Suppressor macrophage treated with lipopolysaccharide for 4 hours (primary cell): ENCODE measurements at regions not wholly inside any gene's neighbourhood (a gene's known extent, or its start where the extent isn't known, plus 50 kb on each side); places are given as distances from the start of the nearest gene placed in this dataset.

Experiments
- DNase-seq: peaks from one replicate; pipeline ENCODE4 v3.0.0-alpha.2; 2020

DNA sequence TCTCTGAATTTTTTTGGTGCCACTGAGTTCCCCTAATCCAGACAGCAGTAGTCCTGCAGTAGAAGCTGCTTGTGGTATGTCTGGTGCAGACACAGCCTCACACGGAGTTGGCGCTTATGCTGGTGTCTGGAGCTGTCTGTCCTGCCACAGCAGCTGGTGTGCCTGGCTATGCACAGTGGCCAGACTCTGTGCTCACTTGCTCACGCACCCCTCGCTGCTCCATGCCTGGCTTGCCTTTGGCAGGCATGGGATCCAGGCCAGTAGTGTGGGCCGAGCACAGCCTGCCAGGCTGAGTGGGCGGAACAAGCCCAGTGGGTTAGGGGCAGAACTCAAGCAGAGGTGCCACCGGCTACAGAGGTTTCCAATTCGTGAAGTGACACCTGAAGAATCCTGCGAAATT is 845.9 kb upstream of the PCDH9 start:
- DNase-seq, result no peak

DNA sequence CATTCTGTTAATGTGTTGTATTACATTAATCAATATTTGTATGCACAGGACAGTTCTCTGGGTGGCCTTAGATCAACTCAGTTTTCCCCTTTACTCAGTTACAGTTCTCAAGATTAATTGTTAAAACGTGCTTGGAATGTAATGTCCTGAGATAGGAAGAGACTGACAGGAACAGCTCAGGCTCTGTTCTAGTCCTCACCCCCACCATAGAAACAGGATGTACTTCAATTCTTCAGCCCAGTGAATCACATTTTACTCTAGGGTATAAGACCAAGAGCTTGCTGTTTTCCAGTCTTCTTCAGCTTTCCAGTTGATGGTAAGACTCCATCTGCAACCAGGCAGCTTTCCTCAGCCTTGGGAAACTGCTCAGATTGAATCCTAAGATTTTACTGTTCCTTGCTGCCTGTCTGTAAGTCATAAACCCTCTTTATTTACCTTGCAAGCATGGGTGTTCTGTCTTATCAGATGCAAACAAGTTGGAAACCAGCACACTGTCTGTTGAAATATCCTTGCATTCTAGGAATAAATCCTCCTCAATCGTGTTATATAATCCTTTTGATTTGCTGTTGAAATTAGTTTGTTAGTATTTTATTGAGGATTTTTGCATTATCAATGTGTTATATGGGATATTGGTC is 836.9 kb upstream of the PCDH9 start:
- DNase-seq, result no peak

GRCh38 chr13:68064001-68064770 is 834.0 kb upstream of the PCDH9 start:
- no peak for DNase-seq

GRCh38 chr13:68063181-68063580 is 833.0 kb upstream of the PCDH9 start:
- no peak for DNase-seq

DNA sequence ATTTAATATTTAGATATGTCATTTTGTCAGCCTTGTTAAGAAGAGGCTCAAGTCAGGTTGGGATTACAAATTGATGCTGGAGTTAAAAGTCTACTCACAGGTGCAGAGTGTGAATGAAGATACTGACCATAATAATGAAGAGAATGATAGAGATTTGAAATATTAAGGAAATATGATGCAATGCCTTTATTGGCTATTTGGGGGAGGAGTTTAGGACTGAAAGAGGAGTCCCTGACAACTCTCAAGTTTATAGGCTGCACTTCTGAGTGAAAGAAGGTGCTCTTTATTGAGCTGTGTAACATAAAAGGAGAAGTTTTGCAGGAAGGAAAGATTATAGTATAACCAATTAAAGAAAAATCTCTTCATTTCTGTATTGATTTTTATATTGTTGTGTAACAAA is 827.7 kb upstream of the PCDH9 start:
- no peak for DNase-seq

DNA sequence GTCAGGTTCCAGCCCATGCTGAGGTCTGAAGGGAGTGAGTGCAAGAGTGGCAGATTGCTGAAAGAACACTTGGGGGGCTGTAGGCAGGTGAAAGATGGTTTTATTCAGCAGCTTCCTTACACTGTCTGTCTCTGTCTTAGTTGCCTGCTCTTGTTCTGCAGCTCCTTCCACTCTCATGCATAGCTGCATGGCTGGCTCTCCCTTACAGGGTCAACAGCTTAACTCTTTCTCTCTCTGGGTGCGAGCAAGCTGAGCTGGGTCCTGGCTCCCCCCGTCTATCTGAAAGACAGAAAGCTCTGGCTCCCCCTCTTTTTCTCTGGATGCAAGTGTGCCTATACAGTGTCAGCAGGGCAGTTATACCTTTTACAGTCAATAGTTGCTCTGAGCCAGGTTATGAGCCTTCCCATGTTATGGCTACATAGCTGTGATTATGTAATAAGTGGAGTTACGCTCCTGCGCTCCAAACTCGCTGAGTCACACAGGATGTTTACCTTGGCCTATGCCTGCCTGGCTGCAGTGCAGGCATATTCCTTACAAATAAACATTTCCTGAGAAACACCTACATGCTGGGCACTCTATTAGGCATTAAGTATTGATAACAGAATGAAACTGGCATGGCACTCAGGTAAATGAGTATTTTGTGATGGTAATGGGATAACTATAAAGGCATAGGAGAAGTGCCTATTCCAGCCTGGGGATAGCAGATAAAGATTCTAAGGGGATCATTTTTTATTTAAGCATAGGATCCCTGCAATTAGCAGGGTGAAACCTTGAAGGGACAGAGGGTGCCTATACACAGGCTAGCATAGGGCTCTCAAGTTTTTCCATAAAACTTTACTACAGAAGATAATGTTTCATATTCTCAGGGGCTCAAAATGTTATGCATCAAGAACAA is 826.9 kb upstream of the PCDH9 start:
- no peak for DNase-seq

DNA sequence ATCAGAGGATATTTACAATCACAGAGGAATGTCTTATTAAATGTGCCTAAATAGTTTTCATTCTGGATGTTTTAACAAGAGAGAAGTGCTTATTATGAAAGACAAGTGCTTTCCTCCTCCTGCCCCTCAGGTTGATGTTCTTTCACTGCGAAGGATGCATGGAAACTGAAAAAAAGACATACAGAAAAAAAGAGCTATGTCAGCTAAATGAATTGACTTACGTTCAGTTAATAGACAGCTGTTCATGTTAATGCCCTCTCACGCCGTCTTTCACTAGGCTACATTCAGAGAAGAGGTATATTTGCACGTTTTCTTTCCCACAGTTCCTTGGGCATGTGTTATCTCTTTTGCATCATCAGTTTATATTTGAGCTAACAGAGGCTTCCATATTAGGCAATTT is 821.8 kb upstream of the PCDH9 start:
- DNase-seq, result no peak

- DNase-seq, result no peak
Measured at GRCh38 chr13:68050761-68051160, 820.6 kb upstream of the PCDH9 start.

DNA sequence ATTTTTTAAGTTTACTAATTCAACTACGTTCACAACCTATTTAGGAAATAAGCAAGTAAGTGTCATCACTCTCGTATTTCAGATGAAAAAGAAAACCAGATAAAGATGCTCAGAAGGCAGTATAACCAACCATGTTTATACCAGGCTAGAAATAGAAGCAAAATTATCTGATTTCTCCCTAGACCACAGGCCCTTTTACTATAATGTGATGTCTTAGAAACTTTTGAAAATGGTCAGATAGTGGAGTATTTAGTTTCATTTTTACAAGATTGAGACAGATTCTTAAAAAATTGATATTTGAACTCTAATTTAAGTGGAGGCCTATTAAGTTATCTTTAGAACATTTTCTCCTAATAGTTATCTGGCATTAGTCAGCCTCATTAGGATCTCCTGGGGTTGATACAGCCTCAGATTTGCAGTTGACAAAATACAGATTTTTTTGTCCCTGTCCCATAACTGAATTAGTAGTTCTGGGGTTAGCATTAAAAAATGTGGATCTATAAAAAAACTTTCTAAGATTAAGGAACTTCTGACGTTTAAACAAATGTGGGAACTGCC is 818.7 kb upstream of the PCDH9 start:
- no peak for DNase-seq

DNA sequence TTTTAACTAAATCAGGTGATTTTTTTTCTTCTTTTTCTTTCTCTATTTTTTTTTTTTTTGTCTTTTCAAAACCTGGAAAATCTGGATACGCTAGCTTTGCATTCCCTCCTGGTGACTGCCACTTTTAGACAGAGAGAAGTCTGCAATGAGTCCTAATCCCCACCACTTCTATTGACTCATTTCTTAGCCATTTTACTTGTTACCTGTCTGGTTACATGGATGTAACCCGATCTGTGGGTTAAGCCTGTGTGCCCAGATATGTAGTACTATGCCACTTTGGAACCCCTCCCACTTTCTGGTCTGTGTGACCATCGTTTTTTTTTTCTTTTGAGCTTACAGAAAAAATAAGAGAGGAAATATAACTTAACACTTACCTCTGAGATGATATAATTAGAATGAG is 817.8 kb upstream of the PCDH9 start:
- DNase-seq, result no peak

DNA sequence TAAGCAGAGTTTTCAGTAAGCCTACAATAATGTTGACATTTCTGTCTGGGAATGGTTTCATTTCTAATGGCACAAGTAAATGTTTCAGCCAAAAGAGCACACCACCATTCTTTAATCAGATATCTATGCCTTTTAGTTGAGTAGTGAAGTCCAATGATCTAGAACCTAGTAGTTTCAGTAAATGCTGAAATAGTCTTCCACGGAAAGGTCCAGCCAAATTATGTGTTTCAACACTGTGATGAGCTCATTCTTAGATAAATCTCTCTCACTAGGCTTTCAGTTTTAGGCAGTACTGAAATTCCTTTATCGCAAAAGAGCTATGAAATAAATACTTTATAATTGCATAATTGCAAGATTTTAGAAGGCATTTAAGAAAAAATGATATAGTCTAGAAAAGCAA is 816.8 kb upstream of the PCDH9 start:
- no peak for DNase-seq

GRCh38 chr13:68030152-68030809 is 800.1 kb upstream of the PCDH9 start:
- DNase-seq, result no peak

- no peak for DNase-seq
Measured at GRCh38 chr13:68028701-68029100, 798.6 kb upstream of the PCDH9 start.

GRCh38 chr13:68027306-68027705 is 797.2 kb upstream of the PCDH9 start:
- DNase-seq, result no peak

GRCh38 chr13:68026077-68026476 is 795.9 kb upstream of the PCDH9 start:
- no peak for DNase-seq

GRCh38 chr13:68025604-68026003 is 795.5 kb upstream of the PCDH9 start:
- no peak for DNase-seq

GRCh38 chr13:68023838-68024581 is 793.9 kb upstream of the PCDH9 start:
- DNase-seq, result no peak

DNA sequence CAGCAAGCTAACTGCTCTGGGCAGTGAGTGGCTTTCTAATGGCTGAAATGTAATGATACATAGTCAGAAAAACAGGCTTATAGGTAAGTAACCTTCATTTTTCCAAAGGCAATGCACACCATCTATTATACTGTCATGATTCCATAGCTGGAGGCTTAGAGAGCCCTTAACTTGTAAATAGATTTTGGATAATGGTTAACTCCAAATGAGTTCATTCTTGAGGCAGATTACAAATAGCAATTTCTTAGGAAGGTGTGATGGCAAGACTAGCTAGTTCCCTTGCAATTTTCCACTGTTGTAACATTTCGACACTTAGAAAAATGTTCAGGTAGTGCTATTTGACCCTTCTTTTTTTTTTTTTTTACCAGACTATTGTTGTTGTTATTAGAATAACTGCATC is 789.8 kb upstream of the PCDH9 start:
- DNase-seq, result no peak

- no peak for DNase-seq
Measured at GRCh38 chr13:68009546-68009945, 779.4 kb upstream of the PCDH9 start.

DNA sequence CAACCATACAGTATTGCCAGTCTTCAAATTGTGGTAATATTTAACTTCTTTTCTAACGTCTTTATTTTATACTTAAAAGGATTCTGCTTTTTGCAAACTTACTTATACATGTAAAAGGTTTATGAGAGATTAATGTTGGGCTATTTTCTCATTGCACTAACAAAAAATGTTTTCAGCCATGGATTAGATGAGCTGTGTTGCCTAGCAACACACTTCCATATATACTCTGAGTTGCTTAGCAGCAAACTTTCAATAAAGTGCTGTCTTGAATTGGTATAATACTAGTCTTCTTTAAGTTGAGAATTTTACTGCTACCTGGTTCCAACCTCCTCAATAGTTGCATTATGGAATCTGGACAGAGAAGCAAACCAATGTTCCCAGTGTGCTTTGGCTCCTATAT is 777.4 kb upstream of the PCDH9 start:
- DNase-seq, result no peak

DNA sequence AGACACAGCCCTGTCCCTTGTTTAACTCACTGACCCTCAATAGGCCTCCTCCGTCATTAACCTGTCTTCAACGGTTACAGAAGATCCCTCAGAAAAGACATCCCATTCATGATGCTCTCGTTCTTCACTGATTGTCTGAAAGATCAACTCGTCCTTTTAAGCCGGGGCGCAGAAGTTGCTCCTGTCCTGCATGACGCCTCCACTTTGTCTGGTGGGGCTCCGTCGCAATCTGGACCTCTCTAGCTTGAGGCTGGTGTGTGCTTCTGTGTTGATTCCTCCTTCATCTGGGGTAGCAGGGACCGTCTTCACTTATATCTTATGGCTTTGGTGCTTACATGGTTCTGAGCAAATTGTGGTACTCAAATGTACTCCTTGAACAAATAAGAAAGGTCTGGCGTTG is 766.0 kb upstream of the PCDH9 start:
- DNase-seq, result no peak

GRCh38 chr13:67990868-67991267 is 760.7 kb upstream of the PCDH9 start:
- DNase-seq, result no peak
